ENCODE measurements at regions not wholly inside any gene's neighbourhood (a gene's known extent, or its start where the extent isn't known, plus 50 kb on each side); places are given as distances from the start of the nearest gene placed in this dataset.

- H3K9ac ChIP-seq (ENCODE audit: low read depth, low read length): no peak overlapping the region
- H3K27ac ChIP-seq (ENCODE audit: insufficient read depth, low read length): no peak overlapping the region
- no peak overlapping the region for H2BK5ac ChIP-seq (ENCODE audit: low read depth, low read length, poor library complexity, severe bottlenecking)
- H3K23ac ChIP-seq (ENCODE audit: low read depth, low read length): no peak overlapping the region
- no peaks in the 10 kb centered on the region for H3K27me3 ChIP-seq (ENCODE audit: control insufficient read depth, insufficient read depth, low read length)
- no peaks in the 10 kb centered on the region for H3K79me1 ChIP-seq (ENCODE audit: low read depth in 1 of 2, low read length in 2 of 2)
- ChIA-PET CTCF (no interaction called here), POLR2A (ENCODE audit: unreplicated experiment) (no interaction called here)
- intact Hi-C loops (cut with micrococcal nuclease) (no loop called here), in situ Hi-C loops (cut with MboI; ENCODE audit: low sequenced_read_pairs) (no loop called here), dilution Hi-C loops (cut with HindIII; ENCODE audit: low sequenced_read_pairs, unreplicated experiment) (no loop called here)
- no peak overlapping the region for H3K4ac ChIP-seq (ENCODE audit: low read depth, low read length)
- TF ChIP-seq BHLHE40 (IDR thresholded peaks at IDR 0.05; ENCODE audit: low read depth, low read length) (no peak), NFE2L2 (IDR thresholded peaks at IDR 0.05; ENCODE audit: low read depth, low read length) (no peak), USF2 (IDR thresholded peaks at IDR 0.05; ENCODE audit: low read depth, low read length) (no peak), POLR2A (IDR thresholded peaks at IDR 0.05; ENCODE audit: low read depth, low read length) (no peak), CEBPB (IDR thresholded peaks at IDR 0.05; ENCODE audit: low read depth, low read length) (no peak), RFX5 (IDR thresholded peaks at IDR 0.05; ENCODE audit: low read depth, low read length) (no peak), MAFK (IDR thresholded peaks at IDR 0.05; ENCODE audit: low read depth, low read length) (no peak), CHD1 (IDR thresholded peaks at IDR 0.05; ENCODE audit: low read depth, low read length) (no peak)
- no peaks in the 10 kb centered on the region for H3K9me1 ChIP-seq (ENCODE audit: insufficient read depth, low read length)
- no peak overlapping the region for H3K56ac ChIP-seq (ENCODE audit: extremely low read depth, insufficient read depth, low read length)
- no peaks in the 10 kb centered on the region for H4K20me1 ChIP-seq (ENCODE audit: insufficient read depth, low read length)
- H4K91ac ChIP-seq (ENCODE audit: insufficient read depth, low read depth, low read length): no peak overlapping the region
- no peaks in the 10 kb centered on the region for H3K36me3 ChIP-seq (ENCODE audit: control insufficient read depth, insufficient read depth, low read length)
- no peak overlapping the region for H3K14ac ChIP-seq (replicated peaks; ENCODE audit: low read depth, low read length)
- ATAC-seq (ENCODE audit: low read depth) (no peak), DNase-seq (no peak)
- H2AK5ac ChIP-seq (ENCODE audit: low read depth, low read length): no peak overlapping the region
- no peak overlapping the region for H4K8ac ChIP-seq (ENCODE audit: low read depth in 2 of 2, low read length in 2 of 2)
- no peaks in the 10 kb centered on the region for H3K9me3 ChIP-seq (ENCODE audit: control insufficient read depth, insufficient read depth, low read length)
- H2BK15ac ChIP-seq (ENCODE audit: low read depth, low read length): no peak overlapping the region
- no peak overlapping the region for H2AFZ ChIP-seq (replicated peaks; ENCODE audit: low read length, poor library complexity)
- H2AK9ac ChIP-seq (replicated peaks; ENCODE audit: low read depth, low read length, poor library complexity): no peak overlapping the region
- no peak overlapping the region for H2BK20ac ChIP-seq (ENCODE audit: low read depth, low read length)
- no peak overlapping the region for H2BK120ac ChIP-seq (ENCODE audit: low read depth, low read length)
- no peak overlapping the region for H3K18ac ChIP-seq (ENCODE audit: low read depth, low read length)
- WGBS, 2 experiments (ENCODE audit: extremely low coverage in 2 of 2, insufficient read length in 1 of 2): 14% methylated on average over 2 of the region's 4 CpGs; no CpG with 5 or more reads in 1 of the 2 experiments
- H4K5ac ChIP-seq (ENCODE audit: low read depth, low read length): no peak overlapping the region
- H3K4me3 ChIP-seq (ENCODE audit: insufficient read depth, low read depth, low read length): no peak overlapping the region
- no peaks in the 10 kb centered on the region for H3K4me1 ChIP-seq (ENCODE audit: control insufficient read depth, insufficient read depth, low read length)
- H3K4me2 ChIP-seq (ENCODE audit: low read depth, low read length): no peak overlapping the region
- no TSS peak for BruUV-seq (replicated peaks)
Observed at GRCh38 chr18:60754413-60755009, 381.9 kb upstream of the MC4R start.

Data from IMR-90 (cell line).